H1 (cell line): ENCODE measurements at regions not wholly inside any gene's neighbourhood (a gene's known extent, or its start where the extent isn't known, plus 50 kb on each side); places are given as distances from the start of the nearest gene placed in this dataset.

Experiments
- CTCF ChIA-PET: fragments of 300-600 bp; sonication (Branson Sonifier 250); formaldehyde crosslinking; loops from one replicate; lab custom pipeline; 2021; ENCODE audit not compliant: partially characterized antibody; lab: Charles Lee
- POLR2A ChIA-PET: fragments of 300-600 bp; sonication (Branson Sonifier 250); formaldehyde crosslinking; loops from one replicate; lab custom pipeline; 2021; ENCODE audit warnings: inconsistent platforms; ENCODE audit not compliant: partially characterized antibody; lab: Charles Lee
- DNase-seq, 2 experiments: peaks; one replicate each; pipeline versions ENCODE4 v3.0.0 to v3.0.0-alpha.2; 2010 to 2022; ENCODE audit warnings: low spot score in 2 of 2, low read depth in 1 of 2, mixed read lengths in 1 of 2
- FAIRE-seq: peaks from 2 replicates; lab custom pipeline; 2011; peaks lifted over from hg19 to GRCh38; lab: Jason Lieb, UNC
- H2AFZ ChIP-seq: 2 replicates; pipeline ENCODE4 v1.8.1; 2012; ENCODE audit warnings: low read length, inconsistent platforms
- H2AK5ac ChIP-seq: 2 replicates; pipeline ENCODE4 v1.6.1; 2013; ENCODE audit warnings: low read depth, low read length
- H2BK120ac ChIP-seq: replicated peaks from 2 replicates; pipeline ENCODE3; 2013; ENCODE audit warnings: low read depth, low read length, inconsistent platforms
- H2BK12ac ChIP-seq: 2 replicates; pipeline ENCODE4 v1.6.1; 2013; ENCODE audit warnings: low read depth, low read length
- H2BK15ac ChIP-seq: 2 replicates; pipeline ENCODE4 v1.6.1; 2013; ENCODE audit warnings: low read length
- H2BK20ac ChIP-seq: 2 replicates; pipeline ENCODE4 v1.6.1; 2013; ENCODE audit warnings: low read length
- H2BK5ac ChIP-seq: 2 replicates; pipeline ENCODE4 v1.6.1; 2013; ENCODE audit warnings: low read depth, low read length
- H3K14ac ChIP-seq: 2 replicates; pipeline ENCODE4 v1.6.1; 2013; ENCODE audit warnings: inconsistent platforms; ENCODE audit not compliant: insufficient read length
- H3K18ac ChIP-seq: 2 replicates; pipeline ENCODE4 v1.6.1; 2013; ENCODE audit warnings: low read length; ENCODE audit errors: extremely low read depth
- H3K23ac ChIP-seq: 2 replicates; pipeline ENCODE4 v1.6.1; 2013; ENCODE audit warnings: inconsistent platforms; ENCODE audit not compliant: insufficient read length
- H3K23me2 ChIP-seq: 2 replicates; pipeline ENCODE4 v1.6.1; 2013; ENCODE audit warnings: low read depth, low read length
- H3K27ac ChIP-seq: 2 replicates; pipeline ENCODE4 v1.6.1; 2011; ENCODE audit warnings: low read depth, low read length, inconsistent platforms
- H3K27me3 ChIP-seq, 4 experiments: replicated peaks in 1 of 4; 1 replicate in 1 of 4; 2 replicates in 3 of 4; pipeline versions ENCODE4 v1.6.1 to v1.8.1; 2011 to 2013; ENCODE audit warnings: low read length in 3 of 4, mild to moderate bottlenecking in 3 of 4, inconsistent platforms in 2 of 4, mixed read lengths in 2 of 4, moderate library complexity in 1 of 4; ENCODE audit not compliant: control insufficient read depth in 3 of 4, insufficient read depth in 3 of 4; ENCODE audit errors: extremely low read depth in 1 of 4
- H3K36me3 ChIP-seq, 4 experiments: 2 replicates each; pipeline versions ENCODE4 v1.6.1 to v1.8.1; 2011 to 2013; ENCODE audit warnings: mild to moderate bottlenecking in 4 of 4, low read length in 3 of 4, moderate library complexity in 2 of 4, control low read depth in 1 of 4, inconsistent platforms in 1 of 4; ENCODE audit not compliant: insufficient read depth in 4 of 4, control insufficient read depth in 2 of 4
- H3K4ac ChIP-seq: replicated peaks from 2 replicates; pipeline ENCODE3; 2013; ENCODE audit warnings: low read length, low read depth, mixed read lengths, inconsistent platforms; ENCODE audit not compliant: insufficient read length
- H3K4me1 ChIP-seq, 4 experiments: replicated peaks in 1 of 4; 1 replicate in 1 of 4; 2 replicates in 3 of 4; pipeline versions ENCODE4 v1.6.1 to v1.8.1; 2011 to 2013; ENCODE audit warnings: low read length in 3 of 4, inconsistent platforms in 2 of 4, mixed read lengths in 1 of 4; ENCODE audit not compliant: insufficient read depth in 4 of 4, control insufficient read depth in 3 of 4
- H3K4me2 ChIP-seq, 2 experiments: 2 replicates each; pipeline versions ENCODE4 v1.6.1 to v1.8.1; 2011 to 2013; ENCODE audit warnings: low read depth in 2 of 2, low read length in 2 of 2, control low read depth in 1 of 2, inconsistent platforms in 1 of 2, mild to moderate bottlenecking in 1 of 2; ENCODE audit not compliant: insufficient read depth in 1 of 2
- H3K4me3 ChIP-seq, 4 experiments: fragments of 200-600, 300-600 bp in 1 of 4; sonication (generic), shearing (Covaris generic), sonication (Bioruptor Twin) in 1 of 4; 2 replicates each; pipeline versions ENCODE4 v1.5.1 to v1.8.1; 2011 to 2016; ENCODE audit warnings: low read length in 4 of 4, low read depth in 3 of 4, control low read depth in 2 of 4, inconsistent platforms in 2 of 4, mild to moderate bottlenecking in 2 of 4, mixed read lengths in 1 of 4, moderate library complexity in 1 of 4; ENCODE audit not compliant: insufficient read depth in 2 of 4; ENCODE audit errors: extremely low read depth in 1 of 4
- H3K56ac ChIP-seq: replicated peaks from 2 replicates; pipeline ENCODE3; 2013; ENCODE audit warnings: low read depth, mild to moderate bottlenecking, mixed read lengths, low read length, inconsistent platforms; ENCODE audit not compliant: insufficient read length
- H3K79me1 ChIP-seq: 2 replicates; pipeline ENCODE4 v1.6.1; 2013; ENCODE audit warnings: low read depth, low read length, control low read depth
- H3K79me2 ChIP-seq, 2 experiments: 2 replicates each; pipeline versions ENCODE4 v1.6.1 to v1.8.1; 2012 to 2013; ENCODE audit warnings: low read length in 2 of 2, mild to moderate bottlenecking in 2 of 2, inconsistent platforms in 1 of 2; ENCODE audit not compliant: insufficient read depth in 2 of 2, control insufficient read depth in 1 of 2
- H3K9ac ChIP-seq, 4 experiments: replicated peaks in 1 of 4; 1 replicate in 1 of 4; 2 replicates in 3 of 4; pipeline versions ENCODE4 v1.6.1 to v1.8.1; 2011 to 2013; ENCODE audit warnings: low read depth in 3 of 4, low read length in 3 of 4, control low read depth in 2 of 4, mild to moderate bottlenecking in 2 of 4, moderate library complexity in 2 of 4, inconsistent platforms in 1 of 4; ENCODE audit errors: extremely low read depth in 1 of 4
- H3K9me3 ChIP-seq, 2 experiments: 2 replicates each; pipeline versions ENCODE4 v1.6.1 to v1.8.1; 2012 to 2013; ENCODE audit warnings: mild to moderate bottlenecking in 2 of 2, moderate library complexity in 2 of 2, control low read depth in 1 of 2, inconsistent platforms in 1 of 2, low read depth in 1 of 2, low read length in 1 of 2, mixed read lengths in 1 of 2; ENCODE audit not compliant: insufficient read depth in 2 of 2
- H4K20me1 ChIP-seq, 2 experiments: replicated peaks in 1 of 2; 2 replicates each; pipeline versions ENCODE3 to v1.8.1; 2011 to 2013; ENCODE audit warnings: inconsistent platforms in 2 of 2, low read length in 2 of 2, mild to moderate bottlenecking in 1 of 2; ENCODE audit not compliant: insufficient read depth in 2 of 2, control insufficient read depth in 1 of 2
- H4K5ac ChIP-seq: 2 replicates; pipeline ENCODE4 v1.6.1; 2013; ENCODE audit warnings: low read length, low read depth, mixed read lengths, inconsistent platforms; ENCODE audit not compliant: insufficient read length
- H4K8ac ChIP-seq: 2 replicates; pipeline ENCODE4 v1.8.0; 2013; ENCODE audit warnings: mild to moderate bottlenecking, moderate library complexity, low read length, inconsistent platforms; ENCODE audit not compliant: insufficient read depth; ENCODE audit errors: extremely low read depth
- H4K91ac ChIP-seq: replicated peaks from 2 replicates; pipeline ENCODE3; 2013; ENCODE audit warnings: low read length, mixed read lengths, inconsistent platforms; ENCODE audit not compliant: insufficient read length
- BRCA1 ChIP-seq: IDR thresholded peaks from 2 replicates; pipeline ENCODE4 v1.6.1; 2012; ENCODE audit warnings: low read depth, low read length, improper control_type of control experiment
- CHD1 ChIP-seq: IDR thresholded peaks from 2 replicates; pipeline ENCODE4 v1.6.1; 2012; ENCODE audit warnings: low read depth, low read length, improper control_type of control experiment
- CHD2 ChIP-seq: IDR thresholded peaks from 2 replicates; pipeline ENCODE4 v1.6.1; 2012; ENCODE audit warnings: low read length, improper control_type of control experiment
- GTF2F1 ChIP-seq: IDR thresholded peaks from 2 replicates; pipeline ENCODE4 v1.6.1; 2012; ENCODE audit warnings: low read depth, low read length, improper control_type of control experiment, borderline replicate concordance
- HDAC2 ChIP-seq, 2 experiments: fragments of 300-600 bp in 1 of 2; sonication (generic) in 1 of 2; IDR thresholded peaks; 2 replicates each; pipeline ENCODE4 v1.6.1; 2011 to 2012; ENCODE audit warnings: low read depth in 2 of 2, low read length in 2 of 2, mild to moderate bottlenecking in 2 of 2, moderate library complexity in 2 of 2, borderline replicate concordance in 1 of 2, inconsistent platforms in 1 of 2
- JUN ChIP-seq: IDR thresholded peaks from 2 replicates; pipeline ENCODE4 v1.6.1; 2011; ENCODE audit warnings: low read depth, mild to moderate bottlenecking, improper control_type of control experiment, low read length
- NRF1 ChIP-seq: IDR thresholded peaks from 2 replicates; pipeline ENCODE4 v1.6.1; 2011; ENCODE audit warnings: mild to moderate bottlenecking, low read depth, low read length, improper control_type of control experiment
- RNF2 ChIP-seq: fragments of 200-900, 300-1000 bp; sonication (generic); IDR thresholded peaks from 2 replicates; pipeline ENCODE4 v1.7.1; 2016; ENCODE audit warnings: borderline replicate concordance, low read depth, mild to moderate bottlenecking, antibody characterized with exemption, low read length; ENCODE audit not compliant: poor library complexity, severe bottlenecking; ENCODE audit errors: missing control alignments
- SIRT6 ChIP-seq: IDR thresholded peaks from one replicate; pipeline ENCODE4 v1.7.1; 2012; ENCODE audit warnings: low read length, inconsistent platforms
- TBP ChIP-seq: IDR thresholded peaks from 2 replicates; pipeline ENCODE4 v1.6.1; 2011; ENCODE audit warnings: low read depth, low read length, improper control_type of control experiment
- WGBS, 2 experiments: shearing (Covaris generic) in 1 of 2; methylation state at CpG; one replicate each; pipeline versions ENCODE4 v1.1.6 to v1.1.7; 2013 to 2015; ENCODE audit warnings: low lambda C conversion rate in 2 of 2, mixed read lengths in 2 of 2, inconsistent platforms in 1 of 2, low coverage in 1 of 2, missing lambda C conversion rate in 1 of 2; ENCODE audit not compliant: insufficient replicate concordance in 2 of 2, insufficient coverage in 1 of 2, insufficient read length in 1 of 2; ENCODE audit errors: extremely low coverage in 1 of 2, missing lambda C conversion rate in 1 of 2; 5-methylcytosine and 5-hydroxymethylcytosine counted together
- TF ChIP-seq, protein P1 (sequence below): IDR thresholded peaks from 2 replicates; pipeline ENCODE4 v1.6.1; 2012; ENCODE audit warnings: low read length, inconsistent platforms

DNA sequence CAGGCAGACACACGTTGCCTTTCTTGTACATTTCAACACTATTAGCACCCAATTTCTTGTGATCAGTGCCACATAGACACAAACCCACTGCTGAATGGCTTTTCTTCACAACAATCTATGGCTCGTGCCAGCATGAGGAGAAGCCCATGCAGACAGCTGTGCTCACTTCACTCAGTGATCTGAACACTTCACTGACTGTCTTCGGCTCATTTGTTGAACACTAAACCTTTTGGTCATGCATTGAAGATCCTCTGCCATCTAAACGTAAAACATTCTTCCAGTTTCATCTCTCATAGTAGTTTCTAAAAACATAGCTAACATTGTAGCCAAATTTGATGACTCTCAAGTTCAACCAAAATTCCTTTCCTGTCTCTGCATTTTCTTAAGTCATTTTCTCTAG is 331.0 kb upstream of the ZP4 start:
- Histone ChIP-seq H3K56ac (no peak overlapping the region), H3K79me1 (no peaks in the 10 kb centered on the region), H3K4ac (no peak overlapping the region), H3K9me3 (peaks cover 4 to 10% of the 10 kb centered on the region in 2 experiments; a peak in 3 of 4 replicates), H3K9ac (no peak overlapping the region), H3K36me3 (no peaks in the 10 kb centered on the region; a peak in 2 of 8 replicates), H4K5ac (no peak overlapping the region), H3K27ac (no peak overlapping the region), H3K4me1 (no peaks in the 10 kb centered on the region), H2BK120ac (no peak overlapping the region), H3K27me3 (no peaks in the 10 kb centered on the region), H2BK12ac (no peak overlapping the region), H2BK15ac (no peak overlapping the region), H2BK20ac (no peak overlapping the region), H3K23me2 (no peaks in the 10 kb centered on the region), H2AK5ac (no peak overlapping the region), H3K18ac (no peak overlapping the region), H4K91ac (no peak overlapping the region), H2AFZ (no peak overlapping the region), H4K8ac (no peak overlapping the region), H3K4me3 (no peak overlapping the region), H3K23ac (no peak overlapping the region), H3K4me2 (no peak overlapping the region), H4K20me1 (no peaks in the 10 kb centered on the region), H3K79me2 (no peaks in the 10 kb centered on the region), H3K14ac (no peak overlapping the region), H2BK5ac (no peak overlapping the region)
- POLR2A ChIA-PET: no interaction called here
- CTCF ChIA-PET: interaction anchor here (0.9 to 1.2 kb wide), 3 partner anchors 18 to 371 kb away, joined by 3 to 4 read pairs (median 3); no protein-coding TSS in a partner anchor
- FAIRE-seq (no peak), DNase-seq (no peak)
- TF ChIP-seq RNF2 (no peak), HDAC2 (IDR thresholded peaks at IDR 0.05; ENCODE audit: borderline replicate concordance in 1 of 2, low read depth in 2 of 2, low read length in 2 of 2) (no peak), SIRT6 (no peak), NRF1 (no peak), JUN (no peak), GTF2F1 (no peak), TBP (no peak), CHD1 (no peak), CHD2 (no peak), BRCA1 (no peak)
- TF ChIP-seq, protein P1, sequence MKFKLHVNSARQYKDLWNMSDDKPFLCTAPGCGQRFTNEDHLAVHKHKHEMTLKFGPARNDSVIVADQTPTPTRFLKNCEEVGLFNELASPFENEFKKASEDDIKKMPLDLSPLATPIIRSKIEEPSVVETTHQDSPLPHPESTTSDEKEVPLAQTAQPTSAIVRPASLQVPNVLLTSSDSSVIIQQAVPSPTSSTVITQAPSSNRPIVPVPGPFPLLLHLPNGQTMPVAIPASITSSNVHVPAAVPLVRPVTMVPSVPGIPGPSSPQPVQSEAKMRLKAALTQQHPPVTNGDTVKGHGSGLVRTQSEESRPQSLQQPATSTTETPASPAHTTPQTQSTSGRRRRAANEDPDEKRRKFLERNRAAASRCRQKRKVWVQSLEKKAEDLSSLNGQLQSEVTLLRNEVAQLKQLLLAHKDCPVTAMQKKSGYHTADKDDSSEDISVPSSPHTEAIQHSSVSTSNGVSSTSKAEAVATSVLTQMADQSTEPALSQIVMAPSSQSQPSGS: no peak
- WGBS, 2 experiments: 86% methylated on average over 4 of the region's 4 CpGs; no CpG with 5 or more reads in 1 of the 2 experiments
